GM19239 (cell line): ENCODE measurements at regions not wholly inside any gene's neighbourhood (a gene's known extent, or its start where the extent isn't known, plus 50 kb on each side); places are given as distances from the start of the nearest gene placed in this dataset.
"Not testable (repeated sequence)": the region's sequence is repeated elsewhere in the genome, so short reads cannot be mapped to it uniquely, and the experiment has no call there.

ENCODE experiments used
- DNase-seq: peaks from one replicate; pipeline ENCODE4 v3.0.0; 2011; ENCODE audit warnings: low spot score; ENCODE audit not compliant: insufficient read length
- FAIRE-seq: peaks from 2 replicates; lab custom pipeline; 2011; peaks lifted over from hg19 to GRCh38; lab: Jason Lieb, UNC

GRCh38 chr14:40099316-40099715, 667.1 kb upstream of the FBXO33 start:
- FAIRE-seq (no peak), DNase-seq (no peak)

GRCh38 chr14:40098468-40098867, 666.2 kb upstream of the FBXO33 start:
- DNase-seq (no peak), FAIRE-seq (no peak)

- DNase-seq = no peak
- FAIRE-seq = no peak
Observed at GRCh38 chr14:40096968-40097367, 664.7 kb upstream of the FBXO33 start.

DNA sequence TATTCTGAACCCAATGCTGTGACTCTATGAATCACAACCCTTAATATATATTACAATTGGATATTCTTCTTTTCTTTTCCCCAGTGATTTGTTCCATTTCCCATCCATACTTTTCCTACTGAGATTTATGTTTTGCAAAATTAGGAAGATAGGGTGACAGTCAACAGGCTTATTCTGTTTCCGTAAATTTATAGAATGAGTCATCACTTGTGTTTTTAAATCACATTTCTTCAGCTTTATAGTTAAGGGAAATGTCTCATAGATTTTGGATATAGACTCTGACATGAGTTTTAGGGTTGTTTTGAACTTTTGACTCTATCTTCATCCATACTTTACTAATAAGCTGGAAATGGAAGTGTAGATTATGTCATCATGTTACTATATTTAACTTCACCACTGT, 661.6 kb upstream of the FBXO33 start:
- DNase-seq (no peak), FAIRE-seq (no peak)

DNA sequence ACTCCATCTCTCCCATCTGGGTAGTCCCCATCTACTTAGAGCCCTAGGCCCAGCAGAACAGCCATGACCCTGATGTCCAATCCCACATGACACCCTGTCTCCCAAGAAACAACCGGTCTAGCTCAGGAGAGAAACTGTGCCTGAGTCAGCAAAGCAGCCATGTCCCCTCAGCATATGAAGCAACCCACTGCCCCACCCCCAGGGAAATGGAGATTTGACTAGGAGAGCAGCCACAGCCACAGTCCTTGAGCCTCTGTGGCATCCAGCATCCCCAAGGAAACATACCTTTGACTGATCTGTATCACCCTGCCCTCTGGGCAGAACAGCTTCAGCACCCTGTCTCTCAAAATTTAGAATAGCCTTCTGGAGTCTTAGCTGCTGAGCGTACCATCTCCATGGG, 641.9 kb upstream of the FBXO33 start:
- DNase-seq = no peak
- no peak for FAIRE-seq

GRCh38 chr14:40072175-40072574, 639.9 kb upstream of the FBXO33 start:
- no peak for DNase-seq
- no peak for FAIRE-seq

GRCh38 chr14:40058901-40059897, 627.0 kb upstream of the FBXO33 start:
- no peak for DNase-seq
- FAIRE-seq = no peak

GRCh38 chr14:40053416-40053815, 621.2 kb upstream of the FBXO33 start:
- DNase-seq = no peak

GRCh38 chr14:40028991-40029390, 596.8 kb upstream of the FBXO33 start:
- FAIRE-seq = no peak
- DNase-seq = no peak

More at GRCh38 chr14:40053416-40053815, 621.2 kb upstream of the FBXO33 start:
- no peak for FAIRE-seq

DNA sequence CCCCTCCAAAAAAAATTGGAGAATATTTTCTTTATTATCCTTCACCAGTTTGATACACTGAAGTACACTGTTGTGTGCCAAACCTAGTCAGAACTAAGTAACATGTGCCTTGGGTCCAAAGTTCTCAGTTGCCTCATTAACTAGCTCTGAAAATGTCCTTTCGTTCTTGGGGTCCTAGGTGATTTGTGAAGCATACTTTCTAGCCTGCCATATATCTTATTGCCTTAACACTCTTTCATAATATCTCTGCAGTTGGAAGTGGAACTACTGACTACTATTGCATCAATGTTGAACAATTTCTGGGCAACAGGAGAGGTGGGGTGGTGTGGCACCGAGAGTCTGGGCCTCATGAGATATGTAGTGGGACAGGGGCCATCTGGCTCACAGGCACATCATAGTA, 592.9 kb upstream of the FBXO33 start:
- no peak for DNase-seq
- no peak for FAIRE-seq

GRCh38 chr14:40010961-40011360, 578.7 kb upstream of the FBXO33 start:
- DNase-seq (no peak), FAIRE-seq (no peak)

- DNase-seq (no peak), FAIRE-seq (no peak)
Observed at GRCh38 chr14:40009771-40010170, 577.5 kb upstream of the FBXO33 start.

- DNase-seq, FAIRE-seq: not testable (repeated sequence)
Observed at GRCh38 chr14:40008345-40008744, 576.1 kb upstream of the FBXO33 start.

- no peak for FAIRE-seq
Observed at GRCh38 chr14:40004871-40005500, 572.8 kb upstream of the FBXO33 start.

GRCh38 chr14:40003773-40004172, 571.5 kb upstream of the FBXO33 start:
- DNase-seq (no peak), FAIRE-seq (no peak)

More at GRCh38 chr14:40004871-40005500, 572.8 kb upstream of the FBXO33 start:
- no peak for DNase-seq

- FAIRE-seq = no peak
- no peak for DNase-seq
Observed at GRCh38 chr14:39998854-39999253, 566.6 kb upstream of the FBXO33 start.

GRCh38 chr14:39998114-39998513, 565.9 kb upstream of the FBXO33 start:
- FAIRE-seq (no peak), DNase-seq (no peak)

DNA sequence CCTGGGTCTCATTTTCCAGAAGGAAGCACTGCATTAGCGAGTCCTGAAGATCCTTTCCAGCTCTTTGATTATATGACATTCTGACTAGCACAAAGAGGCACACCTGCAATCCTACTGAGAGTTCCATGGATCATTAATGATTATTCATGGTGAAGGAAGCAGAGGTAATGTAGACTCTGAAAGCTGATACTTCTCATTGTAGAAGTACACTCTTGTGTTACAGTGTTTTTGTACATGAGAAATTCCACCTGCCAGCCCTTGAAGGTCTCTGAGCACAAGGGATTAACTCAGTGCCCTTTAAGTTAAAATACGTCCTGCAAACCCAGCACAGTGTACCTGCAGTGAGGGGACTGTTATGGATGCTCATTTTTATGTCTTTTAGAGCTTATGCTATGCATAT, 558.8 kb upstream of the FBXO33 start:
- no peak for FAIRE-seq
- DNase-seq = no peak

- DNase-seq (no peak), FAIRE-seq (no peak)
Observed at GRCh38 chr14:39988939-39989338, 556.7 kb upstream of the FBXO33 start.

DNA sequence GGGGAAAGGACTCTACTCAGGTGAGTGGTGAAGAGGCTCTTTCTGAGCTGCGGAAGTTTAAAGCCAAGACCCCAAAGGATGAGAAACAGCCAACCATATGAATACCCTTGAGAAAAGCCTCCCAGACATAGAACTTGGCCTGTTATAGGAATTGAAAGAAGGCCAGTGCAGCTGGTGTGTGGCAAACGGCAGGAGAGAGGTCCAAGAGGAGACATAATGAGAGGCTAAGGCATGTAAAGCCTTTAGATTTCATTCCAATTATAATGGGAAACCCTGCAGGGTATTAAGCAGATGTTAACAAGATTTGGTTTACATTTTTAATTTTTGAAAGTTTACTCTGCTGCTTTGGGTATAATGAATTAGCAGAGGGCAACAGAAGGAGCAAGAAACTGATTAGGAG, 552.1 kb upstream of the FBXO33 start:
- no peak for DNase-seq
- FAIRE-seq = no peak

- FAIRE-seq = no peak
Observed at GRCh38 chr14:39977198-39977597, 545.0 kb upstream of the FBXO33 start.

More at GRCh38 chr14:39977198-39977597, 545.0 kb upstream of the FBXO33 start:
- no peak for DNase-seq
